ENCODE measurements at regions not wholly inside any gene's neighbourhood (a gene's known extent, or its start where the extent isn't known, plus 50 kb on each side); places are given as distances from the start of the nearest gene placed in this dataset.
"Not testable (repeated sequence)": the region's sequence is repeated elsewhere in the genome, so short reads cannot be mapped to it uniquely, and the experiment has no call there.

GRCh38 chr2:16931441-16931840 lies 265.8 kb upstream of the CYRIA start:
- no peak for TF ChIP-seq CTCF (IDR thresholded peaks at IDR 0.05; ENCODE audit: low read depth, low read length)
- no peak for DNase-seq (ENCODE audit: extremely low read depth, low read depth)

- DNase-seq (ENCODE audit: extremely low read depth, low read depth): no peak
- TF ChIP-seq CTCF (IDR thresholded peaks at IDR 0.05; ENCODE audit: low read depth, low read length): no peak
Measured at GRCh38 chr2:16927398-16927797, 261.8 kb upstream of the CYRIA start.

- DNase-seq (ENCODE audit: extremely low read depth, low read depth): no peak
- TF ChIP-seq CTCF (IDR thresholded peaks at IDR 0.05; ENCODE audit: low read depth, low read length): no peak
Measured at GRCh38 chr2:16925145-16925544, 259.5 kb upstream of the CYRIA start.

GRCh38 chr2:16915341-16915755 lies 249.7 kb upstream of the CYRIA start:
- DNase-seq (ENCODE audit: extremely low read depth, low read depth): not testable (repeated sequence)

GRCh38 chr2:16911746-16912145 lies 246.1 kb upstream of the CYRIA start:
- no peak for TF ChIP-seq CTCF (IDR thresholded peaks at IDR 0.05; ENCODE audit: low read depth, low read length)
- DNase-seq (ENCODE audit: extremely low read depth, low read depth): no peak

GRCh38 chr2:16908656-16909055 lies 243.0 kb upstream of the CYRIA start:
- DNase-seq (ENCODE audit: extremely low read depth, low read depth): no peak
- TF ChIP-seq CTCF (IDR thresholded peaks at IDR 0.05; ENCODE audit: low read depth, low read length): no peak

GRCh38 chr2:16907645-16908282 lies 242.1 kb upstream of the CYRIA start:
- DNase-seq (ENCODE audit: extremely low read depth, low read depth): no peak
- no peak for TF ChIP-seq CTCF (IDR thresholded peaks at IDR 0.05; ENCODE audit: low read depth, low read length)

- DNase-seq (ENCODE audit: extremely low read depth, low read depth): not testable (repeated sequence)
Measured at GRCh38 chr2:16905325-16905724, 239.7 kb upstream of the CYRIA start.

Data from AG09319 (cell line).